SK-N-SH treated with all-trans-retinoic acid at 6 μM for 48 hours (cell line): ENCODE measurements at regions not wholly inside any gene's neighbourhood (a gene's known extent, or its start where the extent isn't known, plus 50 kb on each side); places are given as distances from the start of the nearest gene placed in this dataset.

Experiments used
- ATAC-seq: fragments of 200-7000 bp; cut with Tn5 transposase; 3 replicates; pipeline ENCODE4 v1.9.1; 2020; ENCODE audit warnings: mild to moderate bottlenecking, moderate library complexity
- ARNTL ChIP-seq: fragments of 450-650 bp; formaldehyde crosslinking; IDR thresholded peaks from 2 replicates; pipeline ENCODE4 v1.5.0; 2020; ENCODE audit warnings: low read depth, mild to moderate bottlenecking, moderate library complexity, borderline replicate concordance
- BACH2 ChIP-seq: fragments of 250-450 bp; sonication (Bioruptor Pico); IDR thresholded peaks from 2 replicates; pipeline ENCODE4 v1.9.0; 2021; ENCODE audit warnings: mild to moderate bottlenecking, borderline replicate concordance
- CREB5 ChIP-seq: fragments of 250-450 bp; sonication (Bioruptor Pico); IDR thresholded peaks from 2 replicates; pipeline ENCODE4 v1.5.1; 2020; ENCODE audit warnings: low read depth, mild to moderate bottlenecking, moderate library complexity
- CSDC2 ChIP-seq: fragments of 250-450 bp; sonication (Bioruptor Pico); IDR thresholded peaks from 2 replicates; pipeline ENCODE4 v1.5.0; 2020; ENCODE audit warnings: mild to moderate bottlenecking, moderate library complexity
- CSRNP3 ChIP-seq: fragments of 250-450 bp; sonication (Bioruptor Pico); IDR thresholded peaks from 2 replicates; pipeline ENCODE4 v1.5.1; 2021; ENCODE audit warnings: mild to moderate bottlenecking, moderate library complexity
- ESRRG ChIP-seq: fragments of 250-450 bp; sonication (Bioruptor Pico); IDR thresholded peaks from 2 replicates; pipeline ENCODE4 v1.6.1; 2021; ENCODE audit warnings: mild to moderate bottlenecking
- GLIS3 ChIP-seq: fragments of 250-450 bp; sonication (Bioruptor Pico); IDR thresholded peaks from 2 replicates; pipeline ENCODE4 v1.5.0; 2020; ENCODE audit warnings: mild to moderate bottlenecking, moderate library complexity
- ISL1 ChIP-seq: fragments of 250-450 bp; sonication (Bioruptor Pico); IDR thresholded peaks from 2 replicates; pipeline ENCODE4 v2.1.2; 2022; ENCODE audit warnings: mild to moderate bottlenecking, moderate library complexity
- OSR1 ChIP-seq: fragments of 250-450 bp; sonication (Bioruptor Pico); IDR thresholded peaks from 2 replicates; pipeline ENCODE4 v1.8.0; 2022; ENCODE audit warnings: moderate library complexity, mild to moderate bottlenecking, inconsistent platforms
- POU6F1 ChIP-seq: fragments of 250-450 bp; sonication (Bioruptor Pico); IDR thresholded peaks from 2 replicates; pipeline ENCODE4 v1.8.0; 2021; ENCODE audit warnings: low read depth, mild to moderate bottlenecking, moderate library complexity, borderline replicate concordance
- PPARA ChIP-seq: fragments of 250-450 bp; sonication (Bioruptor Pico); IDR thresholded peaks from 2 replicates; pipeline ENCODE4 v1.5.0; 2020; ENCODE audit warnings: mild to moderate bottlenecking, borderline replicate concordance
- RARB ChIP-seq: fragments of 250-450 bp; sonication (Bioruptor Pico); IDR thresholded peaks from 2 replicates; pipeline ENCODE4 v1.8.0; 2021; ENCODE audit warnings: mild to moderate bottlenecking, moderate library complexity
- SNAI2 ChIP-seq: fragments of 250-450 bp; sonication (Bioruptor Pico); IDR thresholded peaks from 2 replicates; pipeline ENCODE4 v1.5.0; 2020; ENCODE audit warnings: mild to moderate bottlenecking, moderate library complexity
- TCF4 ChIP-seq: fragments of 250-450 bp; sonication (Bioruptor Pico); IDR thresholded peaks from 2 replicates; pipeline ENCODE4 v1.8.0; 2021; ENCODE audit warnings: mild to moderate bottlenecking, moderate library complexity, borderline replicate concordance
- TOX ChIP-seq: fragments of 250-450 bp; sonication (Bioruptor Pico); IDR thresholded peaks from 2 replicates; pipeline ENCODE4 v1.8.0; 2021; ENCODE audit warnings: mild to moderate bottlenecking, moderate library complexity, borderline replicate concordance
- TSHZ2 ChIP-seq: fragments of 250-450 bp; sonication (Bioruptor Pico); IDR thresholded peaks from 2 replicates; pipeline ENCODE4 v1.5.0; 2020; ENCODE audit warnings: mild to moderate bottlenecking, moderate library complexity
- ZC3H10 ChIP-seq: fragments of 250-450 bp; sonication (Bioruptor Pico); IDR thresholded peaks from 2 replicates; pipeline ENCODE4 v1.5.1; 2021; ENCODE audit warnings: mild to moderate bottlenecking, moderate library complexity
- ZFP3 ChIP-seq: fragments of 250-450 bp; sonication (Bioruptor Pico); IDR thresholded peaks from 2 replicates; pipeline ENCODE4 v1.5.0; 2020; ENCODE audit warnings: mild to moderate bottlenecking, moderate library complexity
- ZFP30 ChIP-seq: fragments of 450-650 bp; formaldehyde crosslinking; IDR thresholded peaks from 2 replicates; pipeline ENCODE4 v1.5.0; 2022; ENCODE audit warnings: mild to moderate bottlenecking, moderate library complexity
- ZNF565 ChIP-seq: fragments of 450-650 bp; formaldehyde crosslinking; conservative IDR thresholded peaks from 2 replicates; pipeline ENCODE4 v1.5.0; 2020; ENCODE audit warnings: low read depth, mild to moderate bottlenecking, moderate library complexity

GRCh38 chr14:54147282-54147681 lies 190.7 kb upstream of the BMP4 start:
- ATAC-seq, result no peak
- TF ChIP-seq TSHZ2 (CRISPR knock-in tag), result no peak
- TF ChIP-seq ESRRG (CRISPR knock-in tag), result no peak
- no peak for TF ChIP-seq CREB5 (CRISPR knock-in tag)
- TF ChIP-seq TCF4 (CRISPR knock-in tag), result no peak
- TF ChIP-seq BACH2 (CRISPR knock-in tag), result no peak
- no peak for TF ChIP-seq SNAI2
- TF ChIP-seq PPARA, result no peak
- no peak for TF ChIP-seq CSDC2 (CRISPR knock-in tag)
- TF ChIP-seq CSRNP3 (CRISPR knock-in tag), result no peak
- no peak for TF ChIP-seq TOX
- no peak for TF ChIP-seq ISL1
- TF ChIP-seq ZC3H10, result no peak
- TF ChIP-seq POU6F1 (CRISPR knock-in tag), result no peak
- no peak for TF ChIP-seq ZFP3
- TF ChIP-seq ZFP30 (CRISPR knock-in tag), result no peak
- no peak for TF ChIP-seq GLIS3 (CRISPR knock-in tag)

GRCh38 chr14:54147758-54148157 lies 191.1 kb upstream of the BMP4 start:
- TF ChIP-seq ARNTL (CRISPR knock-in tag), result no peak
- TF ChIP-seq ZFP30 (CRISPR knock-in tag), result no peak
- no peak for ATAC-seq

- no peak for ATAC-seq
- TF ChIP-seq ISL1 (no peak), ZNF565 (CRISPR knock-in tag) (no peak), OSR1 (CRISPR knock-in tag) (no peak), POU6F1 (CRISPR knock-in tag) (no peak), CREB5 (CRISPR knock-in tag) (no peak)
- TF ChIP-seq, all 23 proteins: peak for 0
These were observed 191.6 kb upstream of the BMP4 start for GRCh38 chr14:54148251-54148650.

GRCh38 chr14:54152351-54152750 lies 195.7 kb upstream of the BMP4 start:
- ATAC-seq, result no peak

More at GRCh38 chr14:54152351-54152750, 195.7 kb upstream of the BMP4 start:
- no peak for TF ChIP-seq CREB5 (CRISPR knock-in tag)
- no peak for TF ChIP-seq ARNTL (CRISPR knock-in tag)
- TF ChIP-seq ZFP30 (CRISPR knock-in tag), result no peak
- TF ChIP-seq TOX, result no peak
- no peak for TF ChIP-seq CSDC2 (CRISPR knock-in tag)
- no peak for TF ChIP-seq RARB (CRISPR knock-in tag)
- no peak for TF ChIP-seq ISL1
- TF ChIP-seq ZFP3, result no peak
